ENCODE measurements at regions not wholly inside any gene's neighbourhood (a gene's known extent, or its start where the extent isn't known, plus 50 kb on each side); places are given as distances from the start of the nearest gene placed in this dataset.

DNA sequence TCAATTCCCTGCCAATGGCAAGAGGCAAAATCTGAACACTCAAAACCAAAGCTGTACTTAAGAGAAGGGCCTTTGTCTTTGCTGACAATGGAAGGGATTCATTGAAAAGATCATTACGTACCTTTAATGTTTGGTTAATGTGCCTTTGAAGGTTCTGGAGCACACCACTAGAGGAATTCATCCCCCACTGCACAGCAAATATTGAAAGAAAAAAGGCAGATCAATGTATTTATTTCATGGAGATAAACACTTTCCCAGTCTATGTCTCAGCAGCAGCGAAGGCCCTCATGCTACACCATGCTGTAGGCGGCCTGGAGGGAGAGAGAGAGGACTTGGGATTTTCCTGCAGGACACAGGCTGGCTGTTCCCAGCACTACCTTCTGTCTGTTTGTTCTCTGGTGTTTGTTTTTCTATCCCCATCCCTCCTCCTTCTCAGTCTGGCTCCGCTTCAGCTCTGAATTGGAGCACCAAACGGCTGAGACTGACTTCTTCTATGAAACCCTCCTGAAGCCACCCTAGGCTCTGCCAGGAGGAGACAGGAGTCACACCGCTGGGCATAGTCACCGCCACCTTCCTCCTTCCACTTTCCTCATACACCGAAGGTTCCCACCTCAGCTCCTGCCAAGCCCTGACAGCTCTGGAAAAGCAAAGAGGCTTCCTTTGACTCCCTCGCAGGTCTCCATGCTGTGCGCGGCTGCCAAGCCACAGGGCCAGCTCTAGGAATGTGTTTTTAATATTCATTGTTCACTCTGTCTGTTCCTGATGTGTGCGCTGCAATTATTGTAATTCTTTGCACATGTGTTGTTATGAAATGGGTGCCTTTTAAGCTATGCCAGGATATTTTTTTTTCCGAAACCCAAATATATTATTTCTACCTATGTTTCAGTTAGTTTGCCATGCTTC, 301.5 kb downstream of the FZD1 start:
- Mint-ChIP-seq H3K4me3 (no peak overlapping the region), H3K27me3 (ENCODE audit: low read depth in 2 of 2) (no peaks in the 10 kb centered on the region), H3K9me3 (peaks cover 7 to 10% of the 10 kb centered on the region in 2 donors), H3K4me1 (no peaks in the 10 kb centered on the region), H3K27ac (no peak overlapping the region), H3K36me3 (no peaks in the 10 kb centered on the region)
- Histone ChIP-seq H3K4me1 (ENCODE audit: control insufficient read depth, insufficient read depth, low read length) (no peaks in the 10 kb centered on the region), H3K9me3 (ENCODE audit: control insufficient read depth, insufficient read depth, low read length) (peaks cover 8% of the 10 kb centered on the region), H3K27me3 (ENCODE audit: control insufficient read depth, insufficient read depth, low read length) (no peaks in the 10 kb centered on the region), H3K36me3 (ENCODE audit: control insufficient read depth, insufficient read depth, low read length) (no peaks in the 10 kb centered on the region), H3K27ac (ENCODE audit: low read length) (no peak overlapping the region), H3K4me3 (ENCODE audit: low read length) (no peak overlapping the region)
- intact Hi-C loops (cut with micrococcal nuclease), result no loop called here
- TF ChIP-seq, protein P1, sequence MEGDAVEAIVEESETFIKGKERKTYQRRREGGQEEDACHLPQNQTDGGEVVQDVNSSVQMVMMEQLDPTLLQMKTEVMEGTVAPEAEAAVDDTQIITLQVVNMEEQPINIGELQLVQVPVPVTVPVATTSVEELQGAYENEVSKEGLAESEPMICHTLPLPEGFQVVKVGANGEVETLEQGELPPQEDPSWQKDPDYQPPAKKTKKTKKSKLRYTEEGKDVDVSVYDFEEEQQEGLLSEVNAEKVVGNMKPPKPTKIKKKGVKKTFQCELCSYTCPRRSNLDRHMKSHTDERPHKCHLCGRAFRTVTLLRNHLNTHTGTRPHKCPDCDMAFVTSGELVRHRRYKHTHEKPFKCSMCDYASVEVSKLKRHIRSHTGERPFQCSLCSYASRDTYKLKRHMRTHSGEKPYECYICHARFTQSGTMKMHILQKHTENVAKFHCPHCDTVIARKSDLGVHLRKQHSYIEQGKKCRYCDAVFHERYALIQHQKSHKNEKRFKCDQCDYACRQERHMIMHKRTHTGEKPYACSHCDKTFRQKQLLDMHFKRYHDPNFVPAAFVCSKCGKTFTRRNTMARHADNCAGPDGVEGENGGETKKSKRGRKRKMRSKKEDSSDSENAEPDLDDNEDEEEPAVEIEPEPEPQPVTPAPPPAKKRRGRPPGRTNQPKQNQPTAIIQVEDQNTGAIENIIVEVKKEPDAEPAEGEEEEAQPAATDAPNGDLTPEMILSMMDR (IDR thresholded peaks at IDR 0.05), result no peak
- ATAC-seq, result no peak
- DNase-seq, result no peak
- 85% methylated on average over 12 of the region's 13 CpGs for WGBS (ENCODE audit: insufficient coverage)

DNA sequence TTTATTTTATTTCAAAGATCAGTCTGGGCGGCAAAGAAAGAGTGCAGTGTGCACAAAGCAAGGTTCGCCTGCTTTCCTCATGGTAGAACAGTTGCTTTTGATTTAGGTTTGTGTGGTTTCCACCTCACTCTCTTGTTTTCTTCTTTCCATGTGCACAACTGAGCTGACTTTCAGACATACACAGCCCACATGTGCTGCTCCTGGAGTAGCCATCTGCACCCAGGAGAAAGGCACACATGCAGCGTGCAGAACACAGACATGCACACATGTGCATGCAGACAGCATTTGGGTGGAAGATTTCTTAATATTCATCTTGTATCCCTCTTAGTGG, 302.1 kb downstream of the FZD1 start:
- Histone ChIP-seq H3K9me3 (ENCODE audit: control insufficient read depth, insufficient read depth, low read length) (peaks cover 8% of the 10 kb centered on the region), H3K36me3 (ENCODE audit: control insufficient read depth, insufficient read depth, low read length) (no peaks in the 10 kb centered on the region), H3K4me1 (ENCODE audit: control insufficient read depth, insufficient read depth, low read length) (no peaks in the 10 kb centered on the region), H3K27me3 (ENCODE audit: control insufficient read depth, insufficient read depth, low read length) (no peaks in the 10 kb centered on the region), H3K27ac (ENCODE audit: low read length) (no peak overlapping the region), H3K4me3 (ENCODE audit: low read length) (no peak overlapping the region)
- DNase-seq (no peak), ATAC-seq (no peak)
- Mint-ChIP-seq H3K36me3 (no peaks in the 10 kb centered on the region), H3K27ac (no peak overlapping the region), H3K27me3 (ENCODE audit: low read depth in 2 of 2) (no peaks in the 10 kb centered on the region), H3K9me3 (peaks cover 7 to 9% of the 10 kb centered on the region in 2 donors), H3K4me1 (no peaks in the 10 kb centered on the region), H3K4me3 (no peak overlapping the region)
- WGBS (ENCODE audit: insufficient coverage), result 100% methylated on average over 3 of the region's 3 CpGs
- intact Hi-C loops (cut with micrococcal nuclease), result no loop called here
- TF ChIP-seq, protein P1 (IDR thresholded peaks at IDR 0.05), result no peak

DNA sequence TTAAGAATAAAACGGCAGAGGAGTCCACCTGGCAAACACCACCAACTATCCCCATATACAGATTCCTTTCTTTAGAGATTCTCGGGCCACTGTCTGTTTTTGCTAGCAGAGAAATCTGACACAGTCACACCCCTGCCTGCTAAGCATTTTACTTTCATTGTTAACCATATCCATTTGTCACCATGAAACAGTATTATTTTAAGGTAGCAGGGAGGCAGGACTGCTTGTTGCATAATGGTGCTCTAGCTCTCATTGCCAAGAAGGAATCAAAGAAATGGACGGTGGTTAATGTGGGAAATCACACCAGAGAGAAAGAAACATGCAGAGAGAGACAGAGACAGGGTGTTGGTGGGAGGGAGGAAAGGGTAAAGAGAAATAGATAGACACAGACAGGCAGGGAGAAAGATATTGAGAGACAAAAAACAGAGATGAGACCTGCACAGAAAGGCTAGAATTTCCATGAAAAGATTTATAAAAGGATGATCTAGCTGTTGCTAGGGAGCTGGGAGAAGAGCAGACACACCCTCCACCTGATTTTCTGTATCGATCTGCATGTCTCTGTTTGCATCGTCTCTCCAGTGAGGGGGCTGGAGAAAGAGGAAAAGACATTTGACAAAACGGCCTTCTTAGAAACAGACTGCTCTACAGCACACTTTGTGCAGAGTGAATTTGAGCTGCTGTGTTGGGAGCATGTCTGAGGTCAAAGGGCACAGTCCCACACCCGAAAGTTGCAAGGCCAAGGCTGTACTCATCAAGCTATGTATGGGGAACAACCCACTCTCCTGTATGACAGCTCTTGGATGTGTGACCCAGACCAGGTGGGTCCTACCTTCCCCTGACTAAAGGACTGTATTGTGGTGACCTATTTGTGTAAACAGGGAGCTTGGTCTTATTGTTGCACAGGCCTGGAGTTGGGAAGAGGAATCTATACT, 303.1 kb downstream of the FZD1 start:
- no peaks in the 10 kb centered on the region for H3K27me3 Mint-ChIP-seq (ENCODE audit: low read depth in 2 of 2)

More for the DNA sequence above, 303.1 kb downstream of the FZD1 start:
- Histone ChIP-seq H3K36me3 (ENCODE audit: control insufficient read depth, insufficient read depth, low read length) (no peaks in the 10 kb centered on the region), H3K4me3 (ENCODE audit: low read length) (no peak overlapping the region), H3K9me3 (ENCODE audit: control insufficient read depth, insufficient read depth, low read length) (peaks cover 5% of the 10 kb centered on the region), H3K27me3 (ENCODE audit: control insufficient read depth, insufficient read depth, low read length) (no peaks in the 10 kb centered on the region), H3K4me1 (ENCODE audit: control insufficient read depth, insufficient read depth, low read length) (no peaks in the 10 kb centered on the region), H3K27ac (ENCODE audit: low read length) (no peak overlapping the region)
- intact Hi-C loops (cut with micrococcal nuclease), result no loop called here
- DNase-seq, result no peak
- no peak for ATAC-seq
- Mint-ChIP-seq H3K27ac (no peak overlapping the region), H3K9me3 (peaks cover 11% of the 10 kb centered on the region in 2 donors), H3K4me3 (no peak overlapping the region), H3K36me3 (no peaks in the 10 kb centered on the region), H3K4me1 (no peaks in the 10 kb centered on the region)
- 86% methylated on average over 7 of the region's 7 CpGs for WGBS (ENCODE audit: insufficient coverage)
- TF ChIP-seq, protein P1 (IDR thresholded peaks at IDR 0.05), result no peak

All from natural killer cell (primary cell).